Nephron progenitor cell (in vitro differentiated cells): ENCODE measurements at regions not wholly inside any gene's neighbourhood (a gene's known extent, or its start where the extent isn't known, plus 50 kb on each side); places are given as distances from the start of the nearest gene placed in this dataset.

Source experiments
- DNase-seq: peaks from one replicate; pipeline ENCODE4 v3.0.0; 2021
- H3K27ac Mint-ChIP-seq: 2 replicates; pipeline ENCODE4 v1.8.0; 2021; ENCODE audit warnings: mild to moderate bottlenecking, moderate library complexity, mixed read lengths
- H3K27me3 Mint-ChIP-seq: 2 replicates; pipeline ENCODE4 v1.8.0; 2021; ENCODE audit warnings: mild to moderate bottlenecking, low read depth, mixed read lengths; ENCODE audit not compliant: poor library complexity
- H3K36me3 Mint-ChIP-seq: 2 replicates; pipeline ENCODE4 v1.8.0; 2021; ENCODE audit warnings: low read depth, mixed read lengths
- H3K4me1 Mint-ChIP-seq: 2 replicates; pipeline ENCODE4 v1.8.0; 2021; ENCODE audit warnings: mixed read lengths
- H3K4me3 Mint-ChIP-seq: 2 replicates; pipeline ENCODE4 v1.8.0; 2021; ENCODE audit warnings: mild to moderate bottlenecking, moderate library complexity, mixed read lengths
- H3K9me3 Mint-ChIP-seq: 2 replicates; pipeline ENCODE4 v1.8.0; 2021; ENCODE audit warnings: mild to moderate bottlenecking, moderate library complexity, mixed read lengths
- CTCF ChIP-seq: fragments of 200-600 bp; sonication (generic); IDR thresholded peaks from 2 replicates; pipeline ENCODE4 v1.5.0; 2021; ENCODE audit warnings: antibody characterized with exemption

- Mint-ChIP-seq H3K27ac (no peak overlapping the region), H3K9me3 (peaks cover 15% of the 10 kb centered on the region), H3K4me3 (no peak overlapping the region), H3K4me1 (peaks cover 26% of the 10 kb centered on the region), H3K36me3 (peaks cover 8% of the 10 kb centered on the region), H3K27me3 (peaks cover 6% of the 10 kb centered on the region)
- no peak for TF ChIP-seq CTCF
- no peak for DNase-seq
Observed at GRCh38 chr5:126189862-126190261, 233.3 kb upstream of the GRAMD2B start.

- no peaks in the 10 kb centered on the region for H3K36me3 Mint-ChIP-seq
Observed at GRCh38 chr5:126192226-126192625, 231.0 kb upstream of the GRAMD2B start.

GRCh38 chr5:126195410-126196100 lies 227.7 kb upstream of the GRAMD2B start:
- peak overlapping the region; percentile 96 for H3K27ac Mint-ChIP-seq
- no peak overlapping the region for H3K4me3 Mint-ChIP-seq

More at GRCh38 chr5:126192226-126192625, 231.0 kb upstream of the GRAMD2B start:
- H3K4me1 Mint-ChIP-seq, result peaks cover 34% of the 10 kb centered on the region
- DNase-seq, result no peak
- no peak overlapping the region for H3K27ac Mint-ChIP-seq
- peaks cover under 1% of the 10 kb centered on the region for H3K9me3 Mint-ChIP-seq
- TF ChIP-seq CTCF, result no peak
- no peak overlapping the region for H3K4me3 Mint-ChIP-seq
- H3K27me3 Mint-ChIP-seq, result peaks cover 7% of the 10 kb centered on the region

GRCh38 chr5:126198531-126198930 lies 224.7 kb upstream of the GRAMD2B start:
- peaks cover 7% of the 10 kb centered on the region for H3K27me3 Mint-ChIP-seq
- H3K9me3 Mint-ChIP-seq, result peaks cover 18% of the 10 kb centered on the region
- no peak for DNase-seq
- no peak overlapping the region for H3K4me3 Mint-ChIP-seq
- H3K4me1 Mint-ChIP-seq, result peaks cover 53% of the 10 kb centered on the region
- peak overlapping the region; percentile 84 for H3K27ac Mint-ChIP-seq
- TF ChIP-seq CTCF, result no peak
- peaks cover 7% of the 10 kb centered on the region for H3K36me3 Mint-ChIP-seq

More at GRCh38 chr5:126195410-126196100, 227.7 kb upstream of the GRAMD2B start:
- H3K4me1 Mint-ChIP-seq, result peaks cover 41% of the 10 kb centered on the region
- H3K27me3 Mint-ChIP-seq, result peaks cover 7% of the 10 kb centered on the region
- TF ChIP-seq CTCF, result no peak
- no peaks in the 10 kb centered on the region for H3K36me3 Mint-ChIP-seq
- H3K9me3 Mint-ChIP-seq, result no peaks in the 10 kb centered on the region
- no peak for DNase-seq

GRCh38 chr5:126199467-126199866 lies 223.7 kb upstream of the GRAMD2B start:
- Mint-ChIP-seq H3K27me3 (peaks cover 6% of the 10 kb centered on the region), H3K27ac (peak overlapping the region; percentile 84), H3K4me1 (peaks cover 53% of the 10 kb centered on the region), H3K4me3 (no peak overlapping the region), H3K36me3 (peaks cover 12% of the 10 kb centered on the region), H3K9me3 (peaks cover 26% of the 10 kb centered on the region)
- DNase-seq, result no peak
- no peak for TF ChIP-seq CTCF

GRCh38 chr5:126208691-126209090 lies 214.5 kb upstream of the GRAMD2B start:
- H3K4me1 Mint-ChIP-seq, result no peaks in the 10 kb centered on the region
- H3K36me3 Mint-ChIP-seq, result peaks cover 36% of the 10 kb centered on the region
- no peak for DNase-seq
- H3K27ac Mint-ChIP-seq, result no peak overlapping the region
- peaks cover 51% of the 10 kb centered on the region for H3K9me3 Mint-ChIP-seq
- no peaks in the 10 kb centered on the region for H3K27me3 Mint-ChIP-seq
- no peak overlapping the region for H3K4me3 Mint-ChIP-seq
- no peak for TF ChIP-seq CTCF
